ENCODE measurements at regions not wholly inside any gene's neighbourhood (a gene's known extent, or its start where the extent isn't known, plus 50 kb on each side); places are given as distances from the start of the nearest gene placed in this dataset.

DNA sequence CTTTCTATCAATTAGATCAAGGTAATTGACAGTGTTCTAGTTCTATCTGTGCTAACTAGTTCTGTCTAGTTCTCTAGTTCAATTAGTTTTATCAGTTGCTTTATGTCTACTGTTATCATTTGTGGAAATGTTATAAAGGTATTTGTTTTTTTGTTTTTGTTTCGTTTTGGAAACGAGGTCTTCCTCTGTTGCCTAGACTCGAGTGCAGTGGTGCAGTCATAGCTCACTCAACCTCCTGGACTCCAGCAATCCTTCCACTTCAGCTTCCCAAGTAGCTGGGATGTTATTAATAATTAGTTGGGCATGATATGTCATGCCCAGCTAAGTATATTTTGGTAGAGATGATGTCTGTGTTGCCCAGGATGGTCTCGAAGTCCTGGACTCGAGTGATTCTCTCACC, 1682.8 kb upstream of the LRRTM1 start:
- Histone ChIP-seq H3F3A (ENCODE audit: low read depth) (no peaks in the 10 kb centered on the region), H4K20me1 (ENCODE audit: insufficient read depth, low read length, poor library complexity, severe bottlenecking) (no peaks in the 10 kb centered on the region), H3K9me3 (ENCODE audit: insufficient read depth, low read depth, low read length) (no peaks in the 10 kb centered on the region), H3K4me2 (ENCODE audit: low read depth, low read length, poor library complexity, severe bottlenecking) (no peak overlapping the region), H3K9ac (ENCODE audit: low read depth, low read length, poor library complexity, severe bottlenecking) (no peak overlapping the region), H3K36me3 (ENCODE audit: insufficient read depth, low read length) (no peaks in the 10 kb centered on the region), H3K9me2 (replicated peaks; ENCODE audit: low read depth, low read length) (no peaks in the 10 kb centered on the region), H3K4me1 (ENCODE audit: insufficient read depth, low read length, poor library complexity, severe bottlenecking) (no peaks in the 10 kb centered on the region), H3K79me2 (ENCODE audit: insufficient read depth, low read length) (no peaks in the 10 kb centered on the region), H2AFZ (ENCODE audit: low read length) (no peak overlapping the region), H3K4me3 (ENCODE audit: low read length, poor library complexity, severe bottlenecking) (no peak overlapping the region), H3K27me3 (ENCODE audit: insufficient read depth, low read length, poor library complexity, severe bottlenecking) (no peaks in the 10 kb centered on the region)
- TF ChIP-seq, protein P1, sequence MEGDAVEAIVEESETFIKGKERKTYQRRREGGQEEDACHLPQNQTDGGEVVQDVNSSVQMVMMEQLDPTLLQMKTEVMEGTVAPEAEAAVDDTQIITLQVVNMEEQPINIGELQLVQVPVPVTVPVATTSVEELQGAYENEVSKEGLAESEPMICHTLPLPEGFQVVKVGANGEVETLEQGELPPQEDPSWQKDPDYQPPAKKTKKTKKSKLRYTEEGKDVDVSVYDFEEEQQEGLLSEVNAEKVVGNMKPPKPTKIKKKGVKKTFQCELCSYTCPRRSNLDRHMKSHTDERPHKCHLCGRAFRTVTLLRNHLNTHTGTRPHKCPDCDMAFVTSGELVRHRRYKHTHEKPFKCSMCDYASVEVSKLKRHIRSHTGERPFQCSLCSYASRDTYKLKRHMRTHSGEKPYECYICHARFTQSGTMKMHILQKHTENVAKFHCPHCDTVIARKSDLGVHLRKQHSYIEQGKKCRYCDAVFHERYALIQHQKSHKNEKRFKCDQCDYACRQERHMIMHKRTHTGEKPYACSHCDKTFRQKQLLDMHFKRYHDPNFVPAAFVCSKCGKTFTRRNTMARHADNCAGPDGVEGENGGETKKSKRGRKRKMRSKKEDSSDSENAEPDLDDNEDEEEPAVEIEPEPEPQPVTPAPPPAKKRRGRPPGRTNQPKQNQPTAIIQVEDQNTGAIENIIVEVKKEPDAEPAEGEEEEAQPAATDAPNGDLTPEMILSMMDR (conservative IDR thresholded peaks at IDR 0.05; ENCODE audit: low read length), result no peak
- no peak for TF ChIP-seq EZH2phosphoT487 (IDR thresholded peaks at IDR 0.05; ENCODE audit: borderline replicate concordance)

DNA sequence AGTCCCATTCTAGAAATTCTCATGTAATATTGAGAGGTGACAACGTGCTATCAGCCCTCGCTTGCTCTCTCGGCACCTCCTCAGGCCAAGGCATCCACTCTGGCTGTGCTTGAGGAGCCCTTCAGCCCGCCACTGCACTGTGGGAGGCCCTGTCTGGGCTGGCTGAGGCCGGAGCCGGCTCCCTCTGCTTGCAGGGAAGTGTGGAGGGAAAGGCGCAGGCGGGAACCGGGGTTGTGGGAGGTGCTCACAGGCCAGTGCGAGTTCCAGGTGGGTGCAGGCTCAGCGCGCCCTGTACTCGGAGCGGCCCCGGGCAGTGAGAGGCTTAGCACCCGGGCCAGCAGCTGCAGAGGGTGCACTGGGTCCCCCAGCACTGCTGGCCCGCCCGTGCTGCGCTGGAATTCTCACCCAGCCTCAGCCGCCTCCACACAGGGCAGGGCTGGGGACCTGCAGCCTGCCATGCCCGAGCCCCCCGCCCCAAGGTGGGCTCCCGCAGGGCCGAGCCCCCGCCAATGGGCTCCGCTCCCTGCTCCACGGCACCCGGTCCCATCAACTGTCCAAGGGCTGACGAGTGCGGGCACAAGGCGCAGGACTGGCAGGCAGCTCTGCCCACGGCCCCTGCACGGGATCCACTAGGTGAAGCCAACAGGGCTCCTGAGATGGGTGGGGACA, 1680.6 kb upstream of the LRRTM1 start:
- no peak for TF ChIP-seq EZH2phosphoT487 (IDR thresholded peaks at IDR 0.05; ENCODE audit: borderline replicate concordance)
- TF ChIP-seq, protein P1 (conservative IDR thresholded peaks at IDR 0.05; ENCODE audit: low read length), result no peak
- Histone ChIP-seq H4K20me1 (ENCODE audit: insufficient read depth, low read length, poor library complexity, severe bottlenecking) (no peaks in the 10 kb centered on the region), H3K36me3 (ENCODE audit: insufficient read depth, low read length) (no peaks in the 10 kb centered on the region), H3K27me3 (ENCODE audit: insufficient read depth, low read length, poor library complexity, severe bottlenecking) (no peaks in the 10 kb centered on the region), H3K9me3 (ENCODE audit: insufficient read depth, low read depth, low read length) (no peaks in the 10 kb centered on the region), H3K4me3 (ENCODE audit: low read length, poor library complexity, severe bottlenecking) (no peak overlapping the region), H3K9me2 (replicated peaks; ENCODE audit: low read depth, low read length) (no peaks in the 10 kb centered on the region), H3F3A (ENCODE audit: low read depth) (no peaks in the 10 kb centered on the region), H2AFZ (ENCODE audit: low read length) (no peak overlapping the region), H3K79me2 (ENCODE audit: insufficient read depth, low read length) (no peaks in the 10 kb centered on the region), H3K9ac (ENCODE audit: low read depth, low read length, poor library complexity, severe bottlenecking) (no peak overlapping the region), H3K4me2 (ENCODE audit: low read depth, low read length, poor library complexity, severe bottlenecking) (no peak overlapping the region), H3K4me1 (ENCODE audit: insufficient read depth, low read length, poor library complexity, severe bottlenecking) (no peaks in the 10 kb centered on the region)

DNA sequence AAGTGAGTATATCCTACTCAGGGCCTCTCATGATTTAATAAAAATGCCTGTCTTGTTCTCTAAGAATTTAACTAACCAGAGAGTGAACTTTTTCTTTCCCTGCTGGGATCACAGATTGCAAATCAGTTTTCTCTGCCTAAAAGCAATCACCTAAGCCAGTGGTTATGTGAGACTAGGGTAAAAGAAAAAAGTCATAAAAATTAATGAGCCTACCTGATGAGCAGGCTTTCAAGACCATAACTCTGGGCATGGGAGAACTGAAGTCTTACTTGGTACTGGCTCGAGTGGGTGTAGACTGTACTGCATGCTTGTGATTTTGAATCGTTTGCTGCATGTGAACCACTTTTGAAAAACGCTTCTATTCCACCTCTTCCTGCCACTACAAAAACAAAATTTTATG, 1677.0 kb upstream of the LRRTM1 start:
- Histone ChIP-seq H3K36me3 (ENCODE audit: insufficient read depth, low read length) (no peaks in the 10 kb centered on the region), H3K9ac (ENCODE audit: low read depth, low read length, poor library complexity, severe bottlenecking) (no peak overlapping the region), H3K4me2 (ENCODE audit: low read depth, low read length, poor library complexity, severe bottlenecking) (no peak overlapping the region), H3K27me3 (ENCODE audit: insufficient read depth, low read length, poor library complexity, severe bottlenecking) (no peaks in the 10 kb centered on the region), H3K9me2 (replicated peaks; ENCODE audit: low read depth, low read length) (no peaks in the 10 kb centered on the region), H3K9me3 (ENCODE audit: insufficient read depth, low read depth, low read length) (no peaks in the 10 kb centered on the region), H3K79me2 (ENCODE audit: insufficient read depth, low read length) (no peaks in the 10 kb centered on the region), H4K20me1 (ENCODE audit: insufficient read depth, low read length, poor library complexity, severe bottlenecking) (no peaks in the 10 kb centered on the region), H3K4me3 (ENCODE audit: low read length, poor library complexity, severe bottlenecking) (no peak overlapping the region), H2AFZ (ENCODE audit: low read length) (no peak overlapping the region), H3F3A (ENCODE audit: low read depth) (no peaks in the 10 kb centered on the region), H3K4me1 (ENCODE audit: insufficient read depth, low read length, poor library complexity, severe bottlenecking) (no peaks in the 10 kb centered on the region)
- no peak for TF ChIP-seq EZH2phosphoT487 (IDR thresholded peaks at IDR 0.05; ENCODE audit: borderline replicate concordance)
- TF ChIP-seq, protein P1 (conservative IDR thresholded peaks at IDR 0.05; ENCODE audit: low read length), result no peak

All from Loucy (cell line).